ENCODE measurements at regions not wholly inside any gene's neighbourhood (a gene's known extent, or its start where the extent isn't known, plus 50 kb on each side); places are given as distances from the start of the nearest gene placed in this dataset.

DNA sequence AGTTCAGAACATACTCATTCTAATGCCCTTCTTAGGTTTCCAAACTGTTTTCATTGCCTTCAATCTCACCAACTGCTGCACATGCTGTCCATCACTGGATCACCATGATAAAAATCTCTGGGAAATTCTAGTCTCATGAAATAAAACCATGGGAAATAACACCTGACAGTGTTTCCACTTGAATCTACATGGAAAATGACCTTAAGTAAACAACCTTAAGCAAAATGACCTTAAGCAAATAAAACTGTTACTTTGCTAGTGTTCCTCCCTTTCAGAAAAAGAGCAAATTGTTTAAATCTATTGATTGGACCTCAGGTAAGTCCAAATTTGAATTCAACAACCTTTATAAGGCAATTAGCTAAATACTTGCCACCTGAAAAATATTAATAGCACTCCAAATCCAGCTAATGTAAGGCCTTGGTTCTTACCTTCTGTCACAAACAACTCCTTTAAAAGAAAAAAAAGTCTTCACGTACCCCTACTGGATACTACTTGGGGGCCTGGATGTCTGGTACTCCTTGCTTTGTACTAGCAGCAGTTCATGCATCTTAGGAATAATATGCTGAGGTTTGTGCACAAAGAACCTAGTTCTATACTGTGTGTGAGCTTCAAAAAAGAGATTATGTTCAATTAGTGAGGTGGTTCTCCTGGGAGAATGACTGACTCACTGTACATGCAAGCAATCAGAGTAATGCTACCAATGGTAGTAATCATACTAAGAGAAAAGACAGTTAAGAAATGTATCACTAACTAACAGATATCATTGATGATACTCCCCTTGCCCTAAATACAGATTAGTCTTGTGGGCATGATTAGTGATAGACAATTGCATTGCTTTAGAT, 630.4 kb downstream of the PSAT1 start:
- no peak for DNase-seq

DNA sequence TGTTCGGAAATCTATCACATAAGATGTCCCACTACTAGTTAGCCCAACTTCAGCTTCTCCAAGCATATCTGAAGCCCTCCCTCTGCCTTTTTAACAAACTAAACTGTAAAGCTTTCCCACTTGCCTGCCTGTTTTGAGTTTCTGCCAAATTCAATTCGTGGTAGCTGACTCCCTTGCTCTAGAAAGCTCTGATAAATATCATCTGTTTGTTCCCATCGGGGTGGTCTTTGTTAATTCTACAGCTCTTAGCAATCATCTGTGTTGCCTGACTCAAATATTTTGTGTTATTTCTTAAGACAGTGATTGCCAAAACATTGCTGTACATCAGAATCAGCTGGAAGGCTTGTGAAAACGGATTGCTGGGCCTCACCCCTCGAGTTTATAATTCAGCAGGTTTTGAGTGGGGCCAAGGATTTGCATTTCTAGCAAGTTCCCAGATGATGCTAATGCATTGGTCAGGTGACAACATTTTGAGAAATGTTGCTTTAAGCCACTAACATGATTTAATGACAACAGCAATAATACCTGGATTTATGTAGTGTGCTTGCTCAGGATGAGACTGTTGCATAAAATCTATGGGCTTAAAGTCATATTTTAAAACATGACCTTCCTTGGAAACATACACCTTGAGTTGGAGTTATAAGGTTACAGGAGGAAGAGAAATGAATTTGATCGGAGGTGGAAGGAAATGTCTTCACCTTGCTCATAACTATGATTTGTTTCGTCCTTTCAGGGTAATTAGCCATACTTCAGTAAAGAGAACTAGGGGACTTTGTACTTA, 631.9 kb downstream of the PSAT1 start:
- no peak for DNase-seq

- no peak for DNase-seq
Observed at GRCh38 chr9:78930281-78930680, 633.4 kb downstream of the PSAT1 start.

DNA sequence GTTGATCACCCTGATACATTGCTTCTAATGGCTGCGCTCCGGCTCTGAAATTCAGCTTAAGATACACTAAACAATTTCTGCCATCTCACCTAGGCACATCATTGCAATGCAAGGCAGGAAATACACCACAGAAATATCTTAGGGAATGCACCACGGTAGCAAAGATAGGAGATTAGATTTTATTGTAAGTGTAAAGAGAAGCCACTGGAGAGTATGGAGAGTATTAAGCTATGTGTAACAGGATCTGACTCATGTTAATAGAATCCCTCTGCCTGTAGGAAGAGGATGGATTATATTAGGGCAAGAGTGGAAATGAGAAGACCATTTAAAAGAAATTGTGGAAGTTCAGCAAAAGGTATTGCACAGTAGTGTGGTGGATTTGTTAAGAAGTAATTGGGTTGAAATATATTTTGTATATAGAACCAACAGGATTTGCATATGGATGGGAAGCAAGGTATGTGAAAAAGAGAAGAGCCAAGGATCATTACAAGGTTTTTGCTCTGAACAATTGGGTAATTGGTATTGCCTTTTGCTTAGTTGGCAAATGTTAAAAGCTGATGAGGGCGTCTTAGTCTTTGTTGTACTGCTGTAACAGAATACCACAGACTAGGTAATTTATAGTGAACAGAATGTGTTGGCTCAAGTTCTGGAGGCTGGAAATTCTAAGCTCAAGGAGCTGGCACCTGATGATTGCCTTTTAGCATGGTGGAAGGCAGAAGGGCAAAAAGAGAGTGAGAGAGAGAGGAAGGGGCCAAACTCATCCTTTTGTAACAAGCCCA, 636.1 kb downstream of the PSAT1 start:
- no peak for DNase-seq

- no peak for DNase-seq
Observed at GRCh38 chr9:78934880-78935279, 636.9 kb upstream of the TLE4 start.

DNA sequence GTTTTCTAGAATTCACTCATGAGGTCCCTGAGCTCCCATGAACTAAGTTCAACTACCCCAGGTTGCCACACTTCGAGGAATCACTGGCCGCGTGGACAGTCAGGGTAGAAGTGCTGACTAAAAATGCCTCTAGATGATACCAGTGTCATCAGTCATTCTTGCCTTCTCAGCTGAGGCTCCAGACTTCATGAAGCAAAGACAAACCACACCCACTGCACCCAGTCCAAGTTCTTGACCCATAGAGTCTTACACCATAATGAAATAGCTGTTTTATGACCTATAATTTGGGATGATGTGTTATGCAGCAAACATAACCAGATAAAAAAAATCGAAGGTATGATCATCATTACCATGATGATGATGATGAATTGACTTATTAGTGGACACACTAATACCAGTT, 632.9 kb upstream of the TLE4 start:
- no peak for DNase-seq

DNA sequence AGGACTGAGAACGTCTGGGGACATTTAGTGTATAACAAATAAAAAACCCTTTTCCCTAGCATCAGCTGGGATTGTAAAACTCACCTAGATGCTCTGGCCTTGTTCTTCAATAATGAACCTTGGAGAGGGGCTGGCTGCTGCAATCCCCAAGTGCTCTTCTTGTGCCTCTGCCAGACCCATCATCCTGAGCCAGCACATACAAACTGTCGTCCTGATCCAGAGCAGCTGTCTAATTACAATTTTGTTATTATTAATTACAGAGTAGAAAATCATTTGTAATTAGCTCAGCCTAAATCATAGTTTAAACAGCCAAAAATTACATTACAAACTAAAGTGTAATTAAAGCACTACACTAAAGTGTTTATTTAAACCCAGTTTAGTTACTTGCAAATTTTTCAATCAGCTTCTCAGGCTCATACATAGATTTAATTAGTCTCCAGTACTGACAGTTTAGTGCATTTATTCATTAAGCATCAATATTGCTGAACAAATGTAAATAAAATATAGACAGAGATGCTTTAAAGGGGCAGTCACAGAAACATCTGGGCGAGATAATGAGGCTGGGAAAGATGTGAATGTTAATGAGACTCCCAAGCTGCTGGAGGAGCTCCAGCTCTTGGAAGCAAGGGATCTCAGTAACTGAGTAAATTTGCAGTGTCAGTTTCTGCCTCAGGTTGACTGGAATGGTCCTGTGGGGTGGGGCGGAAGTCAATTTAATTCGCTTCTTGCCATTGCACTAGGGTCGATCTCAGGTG, 632.3 kb upstream of the TLE4 start:
- no peak for DNase-seq

GRCh38 chr9:78940121-78940855, 631.5 kb upstream of the TLE4 start:
- DNase-seq, result no peak

DNA sequence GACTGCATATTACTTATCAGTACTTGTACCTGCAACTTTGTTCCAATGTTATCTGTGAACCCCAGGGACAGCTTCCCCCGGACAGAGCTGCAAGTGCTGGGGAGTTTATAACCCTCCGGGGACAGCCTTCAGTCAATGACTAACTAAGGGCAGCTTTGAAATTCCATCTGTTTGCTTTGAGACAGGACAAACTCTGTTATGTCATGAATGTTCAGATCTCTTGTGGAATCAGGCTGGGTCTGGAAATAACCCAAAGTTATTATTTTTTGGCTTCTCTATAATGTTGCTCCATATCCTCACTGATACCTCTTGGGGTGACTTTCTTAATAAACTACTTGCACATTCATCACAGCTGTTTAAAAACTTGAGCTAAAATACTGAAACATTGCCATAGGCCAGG, 617.5 kb upstream of the TLE4 start:
- DNase-seq, result no peak

DNA sequence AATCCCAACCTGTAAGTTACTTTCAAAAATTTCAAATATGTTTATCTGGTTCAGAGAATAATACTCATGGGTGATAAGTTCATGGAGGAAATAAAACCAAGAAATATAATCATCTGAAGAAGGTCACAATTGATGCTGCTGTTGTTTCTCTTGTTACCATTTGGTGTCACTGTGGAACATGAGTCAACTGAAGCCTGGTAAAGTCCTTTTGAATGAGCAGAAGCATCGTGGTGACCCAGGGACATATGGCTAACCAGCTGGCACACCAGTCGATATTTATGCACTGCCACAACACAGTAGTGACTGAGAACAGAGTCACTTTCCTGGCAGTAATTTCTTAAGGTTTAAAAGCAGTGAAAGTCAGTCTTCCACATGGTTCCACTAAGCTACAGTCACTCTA, 612.9 kb upstream of the TLE4 start:
- no peak for DNase-seq

DNA sequence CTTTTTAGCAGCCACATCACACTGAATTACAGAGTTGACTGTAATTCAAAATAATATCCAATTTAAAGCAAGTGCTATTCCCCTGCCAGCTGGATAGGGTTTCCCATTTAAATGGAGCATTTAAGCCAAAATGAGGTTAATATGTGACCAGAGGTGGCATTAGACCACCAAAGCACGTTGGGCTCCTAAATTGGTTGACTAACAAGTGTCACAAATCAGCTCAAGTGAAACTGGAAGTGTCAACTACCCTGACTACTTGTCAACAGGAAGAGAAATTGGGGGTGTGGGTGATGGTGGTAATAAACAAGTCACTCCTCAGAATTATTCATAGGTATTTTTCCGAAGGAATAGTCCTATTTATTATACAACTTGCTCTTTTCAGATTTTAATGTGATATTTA, 609.6 kb upstream of the TLE4 start:
- DNase-seq, result no peak

DNA sequence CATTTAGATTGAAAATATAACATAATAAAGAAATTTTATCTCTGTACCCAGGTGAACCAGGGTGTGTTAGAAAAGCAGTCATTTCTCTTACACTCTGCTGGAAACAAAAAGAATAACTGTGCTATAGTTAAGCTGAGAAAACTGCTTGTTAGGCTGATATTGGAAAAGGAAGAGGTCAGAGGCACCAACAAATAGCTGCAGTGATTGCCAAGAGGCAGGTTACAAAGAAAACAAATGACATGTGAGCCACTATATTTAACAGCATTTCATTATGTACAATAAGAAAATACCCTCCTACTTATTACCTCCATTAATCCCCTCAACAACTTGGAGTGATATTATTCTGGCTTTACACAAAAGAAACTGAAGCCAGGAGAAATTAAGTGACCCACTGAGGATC, 607.9 kb upstream of the TLE4 start:
- DNase-seq, result no peak

GRCh38 chr9:78967596-78968217, 604.1 kb upstream of the TLE4 start:
- no peak for DNase-seq

GRCh38 chr9:78970375-78970774, 601.4 kb upstream of the TLE4 start:
- no peak for DNase-seq

DNA sequence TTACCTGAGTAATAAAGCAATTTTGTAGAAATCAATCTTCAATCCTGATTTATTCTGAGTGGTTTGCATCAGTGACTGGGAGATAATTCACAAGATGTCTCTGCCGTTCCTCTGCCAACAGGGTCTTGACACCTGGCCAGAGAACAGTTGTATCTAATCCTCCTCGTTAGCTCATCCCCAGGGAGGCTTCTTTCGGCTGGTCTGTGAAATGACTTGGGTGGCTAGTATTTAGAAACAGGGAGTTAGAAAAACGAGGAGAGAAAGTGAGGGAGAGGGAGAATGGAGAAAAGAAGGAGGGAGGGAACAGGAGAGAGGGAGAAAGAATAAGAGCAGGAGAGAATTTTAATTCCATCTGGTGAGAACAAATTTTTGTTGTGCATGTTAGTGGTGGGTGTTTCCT, 600.2 kb upstream of the TLE4 start:
- no peak for DNase-seq

DNA sequence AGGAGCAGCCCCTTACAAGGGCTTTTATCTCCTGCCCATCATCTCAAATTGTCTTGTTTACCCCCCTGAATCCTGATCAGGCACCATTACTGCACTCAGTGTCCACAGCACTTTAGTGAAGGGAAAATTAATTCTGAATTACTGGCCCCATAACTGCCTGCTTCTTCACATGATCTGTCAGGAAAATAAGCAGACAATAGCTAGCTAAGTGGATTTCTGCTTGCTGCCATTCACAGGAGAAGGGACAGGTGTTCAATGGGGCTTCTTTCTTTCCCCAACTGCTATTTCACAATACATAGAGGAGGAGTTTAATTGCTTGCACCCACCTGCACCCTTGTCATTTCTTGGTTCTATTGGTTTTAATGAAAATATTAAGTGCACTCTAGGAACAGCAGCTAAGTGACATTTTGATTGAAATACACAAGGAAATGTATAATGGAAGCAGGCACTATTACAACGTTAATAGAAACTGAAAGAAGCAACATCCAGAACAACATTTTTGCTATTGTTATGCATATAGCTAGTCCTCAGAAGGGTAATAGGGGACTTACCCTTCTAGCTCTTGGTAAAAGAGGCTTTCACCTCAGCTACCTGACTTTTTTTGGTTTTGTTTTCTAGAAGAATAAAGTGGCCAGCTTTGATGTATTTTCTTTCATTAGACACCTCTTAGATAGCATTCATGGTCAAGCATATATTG, 599.3 kb upstream of the TLE4 start:
- no peak for DNase-seq

DNA sequence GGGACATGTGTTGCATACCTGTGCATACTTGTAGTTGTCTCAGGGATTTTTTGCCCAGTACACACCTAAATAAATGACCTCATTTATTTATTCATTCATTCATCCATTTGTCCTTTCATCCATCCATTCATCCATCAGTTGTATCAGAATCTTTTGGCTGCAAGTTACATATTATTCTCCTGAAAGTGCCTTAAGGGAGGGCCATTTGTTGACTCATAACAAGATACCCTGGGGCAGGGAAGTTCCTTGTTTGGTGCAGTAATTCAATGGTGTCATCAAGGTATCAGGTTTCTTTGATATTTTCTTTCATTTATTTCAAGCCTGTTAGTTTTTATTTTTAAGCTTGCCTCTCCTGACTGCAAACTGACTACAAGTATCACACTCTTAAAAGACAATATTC, 597.9 kb upstream of the TLE4 start:
- DNase-seq, result no peak

DNA sequence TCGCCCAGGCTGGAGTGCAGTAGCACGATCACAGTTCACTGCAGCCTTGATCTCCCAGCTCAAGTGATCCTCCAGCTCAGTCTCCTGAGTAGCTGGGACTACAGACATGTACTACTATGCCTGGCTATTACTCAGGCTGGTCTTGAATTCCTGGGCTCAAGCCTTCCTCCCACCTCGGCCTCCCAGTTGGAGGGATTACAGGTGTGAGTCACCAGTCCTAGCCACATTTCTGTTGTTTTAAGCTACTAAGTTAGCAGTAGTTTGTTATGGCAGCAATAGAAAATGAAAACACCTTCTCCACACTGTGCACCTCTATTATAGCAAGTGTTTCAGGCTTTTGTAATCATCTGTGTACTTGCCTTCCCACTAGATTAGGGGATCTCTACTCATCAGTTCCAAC, 588.9 kb upstream of the TLE4 start:
- no peak for DNase-seq

DNA sequence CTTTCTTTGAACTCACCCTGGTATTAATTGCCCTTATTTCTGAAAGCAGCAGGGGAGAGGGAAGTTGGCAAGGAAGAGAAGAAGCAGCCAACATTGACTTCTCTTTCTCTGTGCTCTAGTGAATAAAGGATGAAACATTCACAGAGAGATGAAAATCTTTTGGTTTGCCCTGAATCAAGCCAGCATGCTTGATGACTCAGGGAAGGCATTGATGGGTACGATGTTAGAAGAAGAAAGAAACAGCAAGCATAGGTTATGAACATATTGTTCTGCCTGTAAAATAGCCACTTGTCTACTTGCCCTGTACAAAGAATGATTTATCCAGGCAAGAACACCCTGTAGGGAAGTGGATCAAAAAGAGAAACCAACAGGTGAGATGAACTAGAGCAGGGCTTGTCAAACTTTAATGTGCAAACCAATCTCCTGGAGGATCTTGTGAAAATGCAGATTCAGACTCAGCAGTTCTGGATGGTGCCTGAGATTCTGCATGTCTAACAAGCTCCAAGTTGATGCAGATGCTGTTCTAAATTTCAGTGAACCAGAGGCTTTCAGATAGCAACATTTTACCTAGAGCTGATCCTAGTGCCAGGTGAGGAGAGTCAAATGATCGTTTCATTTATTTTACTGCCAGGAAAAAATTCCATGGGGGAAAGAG, 586.6 kb upstream of the TLE4 start:
- DNase-seq, result no peak

DNA sequence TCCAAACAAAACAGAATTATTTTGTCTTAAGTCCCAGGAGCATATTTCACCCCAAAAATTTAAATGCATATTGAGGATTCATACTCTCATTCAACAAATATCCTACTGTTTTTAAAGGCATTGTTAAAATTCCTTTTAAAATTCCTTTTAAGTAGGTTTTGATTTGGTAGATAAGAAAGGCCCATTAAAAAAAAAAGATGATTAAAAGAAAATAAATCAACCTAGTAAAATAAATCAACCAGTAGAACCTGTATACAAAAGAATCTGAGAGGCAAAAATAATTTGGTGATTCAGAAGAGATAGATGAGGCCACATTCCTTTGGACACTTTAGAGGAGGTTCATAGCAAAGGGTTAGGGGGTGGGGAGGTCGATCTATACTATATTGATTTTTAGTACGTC, 585.3 kb upstream of the TLE4 start:
- no peak for DNase-seq

All from GDM1 (cell line).